Panc1 (cell line): ENCODE measurements at regions not wholly inside any gene's neighbourhood (a gene's known extent, or its start where the extent isn't known, plus 50 kb on each side); places are given as distances from the start of the nearest gene placed in this dataset.

Experiments used
- ATAC-seq: fragments of 200-7000 bp; cut with Tn5 transposase; 2 replicates; pipeline ENCODE4 v1.9.1; 2020; ENCODE audit warnings: mild to moderate bottlenecking, moderate library complexity
- BruUV-seq: library from RNA; stranded (reverse); fragments of 400-500 nt; replicated peaks from 2 replicates; lab custom pipeline; 2021; lab: Mats Ljungman, UMichigan
- CTCF ChIA-PET: fragments of 300-600 bp; sonication (Branson Sonifier 250); formaldehyde crosslinking; loops from one replicate; lab custom pipeline; 2022; ENCODE audit warnings: antibody characterized with exemption; lab: Charles Lee
- POLR2A ChIA-PET: fragments of 300-600 bp; sonication (Branson Sonifier 250); formaldehyde crosslinking; loops from one replicate; lab custom pipeline; 2022; ENCODE audit warnings: antibody characterized with exemption; lab: Charles Lee
- DNase-seq: peaks from one replicate; pipeline ENCODE4 v3.0.0-alpha.2; 2010; ENCODE audit warnings: low read depth, low spot score
- H3K27ac ChIP-seq: 2 replicates; pipeline ENCODE4 v1.5.1; 2011; ENCODE audit warnings: mild to moderate bottlenecking, low read length, inconsistent platforms
- H3K27me3 ChIP-seq: fragments of 200-500 bp; sonication (Bioruptor generic); 2 replicates; pipeline ENCODE4 v1.6.0; 2014; ENCODE audit warnings: low read length, inconsistent platforms; ENCODE audit not compliant: control insufficient read depth, insufficient read depth
- H3K36me3 ChIP-seq: fragments of 200-500 bp; sonication (Bioruptor generic); 2 replicates; pipeline ENCODE4 v1.5.1; 2014; ENCODE audit warnings: inconsistent platforms, mild to moderate bottlenecking, low read length, moderate library complexity; ENCODE audit not compliant: control insufficient read depth, insufficient read depth
- H3K4me1 ChIP-seq: 2 replicates; pipeline ENCODE4 v1.5.1; 2011; ENCODE audit warnings: inconsistent platforms, mild to moderate bottlenecking, low read length, moderate library complexity; ENCODE audit not compliant: control insufficient read depth, insufficient read depth
- H3K4me3 ChIP-seq, 2 experiments: 2 replicates each; pipeline ENCODE4 v1.5.1; 2011 to 2012; ENCODE audit warnings: low read depth in 2 of 2, low read length in 2 of 2, mild to moderate bottlenecking in 2 of 2, inconsistent platforms in 1 of 2, moderate library complexity in 1 of 2
- H3K9me3 ChIP-seq: fragments of 200-500 bp; sonication (Bioruptor generic); 2 replicates; pipeline ENCODE4 v1.5.1; 2014; ENCODE audit warnings: low read depth, mild to moderate bottlenecking, inconsistent platforms, low read length, moderate library complexity; ENCODE audit not compliant: control insufficient read depth, insufficient read depth
- POLR2AphosphoS5 ChIP-seq: IDR thresholded peaks from 2 replicates; pipeline ENCODE4 v1.6.1; 2012; ENCODE audit warnings: mild to moderate bottlenecking, low read depth, low read length, moderate library complexity
- SIN3A ChIP-seq: IDR thresholded peaks from 2 replicates; pipeline ENCODE4 v1.6.1; 2012; ENCODE audit warnings: low read depth, mild to moderate bottlenecking, low read length, moderate library complexity, borderline replicate concordance; ENCODE audit not compliant: insufficient read depth
- TCF7L2 ChIP-seq: IDR thresholded peaks from 2 replicates; pipeline ENCODE4 v1.6.1; 2011; ENCODE audit warnings: mild to moderate bottlenecking, low read depth, low read length, inconsistent platforms
- in situ Hi-C: cut with HindIII; loops from 2 replicates; pipeline ENCODE4 v1.10.0; 2016; ENCODE audit warnings: low sequenced_read_pairs, low pct_unique_long_range_greater_than_20kb
- intact Hi-C: fragments of 100-400 bp; cut with micrococcal nuclease; formaldehyde crosslinking; loops from one replicate; pipeline ENCODE4 v1.10.0; 2022; ENCODE audit not compliant: unreplicated experiment
- TF ChIP-seq, protein P1 (sequence below), 2 experiments: IDR thresholded peaks; 2 replicates each; pipeline ENCODE4 v1.6.1; 2011 to 2012; ENCODE audit warnings: low read depth in 2 of 2, control low read depth in 1 of 2, low read length in 1 of 2, mild to moderate bottlenecking in 1 of 2, moderate library complexity in 1 of 2; ENCODE audit not compliant: insufficient read depth in 1 of 2
- TF ChIP-seq, protein P2 (sequence below): fragments of 450-650 bp; IDR thresholded peaks from 2 replicates; pipeline ENCODE4 v1.5.1; 2017; ENCODE audit warnings: mild to moderate bottlenecking

DNA sequence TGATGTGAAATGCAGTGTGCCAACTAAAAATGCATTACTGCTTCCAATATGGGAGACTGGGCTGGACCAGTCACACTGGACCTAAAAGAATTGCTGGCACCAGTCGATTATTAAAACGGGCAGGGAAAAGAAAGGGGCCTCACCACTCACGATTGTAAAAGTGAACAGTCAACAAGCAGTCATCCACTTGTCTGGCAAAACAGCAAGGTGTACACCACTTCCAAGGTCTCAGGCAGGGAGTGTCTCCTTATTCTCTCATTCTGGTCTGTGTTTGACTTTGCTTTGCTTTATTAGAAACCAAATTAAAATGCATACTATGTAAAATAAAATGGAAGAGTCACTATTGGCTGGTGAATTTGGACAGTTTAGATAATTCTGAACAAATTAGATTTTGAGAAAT is 57.8 kb upstream of the TRPM3 start:
- Histone ChIP-seq H3K9me3 (no peaks in the 10 kb centered on the region), H3K36me3 (no peaks in the 10 kb centered on the region), H3K27ac (no peak overlapping the region), H3K4me3 (no peak overlapping the region), H3K4me1 (no peaks in the 10 kb centered on the region), H3K27me3 (no peaks in the 10 kb centered on the region)
- in situ Hi-C loops = no loop called here
- DNase-seq = no peak
- intact Hi-C loops = no loop called here
- BruUV-seq = no TSS peak
- TF ChIP-seq, protein P1, sequence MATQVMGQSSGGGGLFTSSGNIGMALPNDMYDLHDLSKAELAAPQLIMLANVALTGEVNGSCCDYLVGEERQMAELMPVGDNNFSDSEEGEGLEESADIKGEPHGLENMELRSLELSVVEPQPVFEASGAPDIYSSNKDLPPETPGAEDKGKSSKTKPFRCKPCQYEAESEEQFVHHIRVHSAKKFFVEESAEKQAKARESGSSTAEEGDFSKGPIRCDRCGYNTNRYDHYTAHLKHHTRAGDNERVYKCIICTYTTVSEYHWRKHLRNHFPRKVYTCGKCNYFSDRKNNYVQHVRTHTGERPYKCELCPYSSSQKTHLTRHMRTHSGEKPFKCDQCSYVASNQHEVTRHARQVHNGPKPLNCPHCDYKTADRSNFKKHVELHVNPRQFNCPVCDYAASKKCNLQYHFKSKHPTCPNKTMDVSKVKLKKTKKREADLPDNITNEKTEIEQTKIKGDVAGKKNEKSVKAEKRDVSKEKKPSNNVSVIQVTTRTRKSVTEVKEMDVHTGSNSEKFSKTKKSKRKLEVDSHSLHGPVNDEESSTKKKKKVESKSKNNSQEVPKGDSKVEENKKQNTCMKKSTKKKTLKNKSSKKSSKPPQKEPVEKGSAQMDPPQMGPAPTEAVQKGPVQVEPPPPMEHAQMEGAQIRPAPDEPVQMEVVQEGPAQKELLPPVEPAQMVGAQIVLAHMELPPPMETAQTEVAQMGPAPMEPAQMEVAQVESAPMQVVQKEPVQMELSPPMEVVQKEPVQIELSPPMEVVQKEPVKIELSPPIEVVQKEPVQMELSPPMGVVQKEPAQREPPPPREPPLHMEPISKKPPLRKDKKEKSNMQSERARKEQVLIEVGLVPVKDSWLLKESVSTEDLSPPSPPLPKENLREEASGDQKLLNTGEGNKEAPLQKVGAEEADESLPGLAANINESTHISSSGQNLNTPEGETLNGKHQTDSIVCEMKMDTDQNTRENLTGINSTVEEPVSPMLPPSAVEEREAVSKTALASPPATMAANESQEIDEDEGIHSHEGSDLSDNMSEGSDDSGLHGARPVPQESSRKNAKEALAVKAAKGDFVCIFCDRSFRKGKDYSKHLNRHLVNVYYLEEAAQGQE (IDR thresholded peaks at IDR 0.05; ENCODE audit: insufficient read depth in 1 of 2, low read depth in 2 of 2, low read length in 1 of 2) = no peak
- TF ChIP-seq POLR2AphosphoS5 (no peak), TCF7L2 (no peak), SIN3A (no peak)
- TF ChIP-seq, protein P2, sequence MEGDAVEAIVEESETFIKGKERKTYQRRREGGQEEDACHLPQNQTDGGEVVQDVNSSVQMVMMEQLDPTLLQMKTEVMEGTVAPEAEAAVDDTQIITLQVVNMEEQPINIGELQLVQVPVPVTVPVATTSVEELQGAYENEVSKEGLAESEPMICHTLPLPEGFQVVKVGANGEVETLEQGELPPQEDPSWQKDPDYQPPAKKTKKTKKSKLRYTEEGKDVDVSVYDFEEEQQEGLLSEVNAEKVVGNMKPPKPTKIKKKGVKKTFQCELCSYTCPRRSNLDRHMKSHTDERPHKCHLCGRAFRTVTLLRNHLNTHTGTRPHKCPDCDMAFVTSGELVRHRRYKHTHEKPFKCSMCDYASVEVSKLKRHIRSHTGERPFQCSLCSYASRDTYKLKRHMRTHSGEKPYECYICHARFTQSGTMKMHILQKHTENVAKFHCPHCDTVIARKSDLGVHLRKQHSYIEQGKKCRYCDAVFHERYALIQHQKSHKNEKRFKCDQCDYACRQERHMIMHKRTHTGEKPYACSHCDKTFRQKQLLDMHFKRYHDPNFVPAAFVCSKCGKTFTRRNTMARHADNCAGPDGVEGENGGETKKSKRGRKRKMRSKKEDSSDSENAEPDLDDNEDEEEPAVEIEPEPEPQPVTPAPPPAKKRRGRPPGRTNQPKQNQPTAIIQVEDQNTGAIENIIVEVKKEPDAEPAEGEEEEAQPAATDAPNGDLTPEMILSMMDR = no peak
- ATAC-seq = no peak
- POLR2A ChIA-PET = no interaction called here
- CTCF ChIA-PET = no interaction called here

DNA sequence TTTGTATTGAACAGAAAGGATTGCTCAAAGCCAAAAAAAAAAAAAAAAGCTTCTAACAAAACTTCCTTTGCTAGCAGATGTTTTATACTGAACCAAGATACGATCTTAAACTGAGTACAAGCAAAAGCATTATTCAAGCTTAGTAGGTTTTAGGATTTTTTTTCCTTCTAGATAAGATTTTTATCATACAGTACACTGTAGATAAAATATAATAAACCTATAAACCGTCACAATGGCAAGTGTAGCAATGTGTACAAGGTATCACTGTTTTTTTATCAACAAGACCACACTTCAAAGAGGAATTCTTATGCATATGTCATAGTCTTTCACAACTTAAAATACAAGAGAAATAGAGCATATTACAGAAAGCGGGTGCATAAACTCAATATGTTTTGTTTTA is 56.5 kb upstream of the TRPM3 start:
- ATAC-seq = no peak
- CTCF ChIA-PET = no interaction called here

More for the DNA sequence above, 56.5 kb upstream of the TRPM3 start:
- no peaks in the 10 kb centered on the region for H3K4me1 ChIP-seq
- in situ Hi-C loops (no loop called here), intact Hi-C loops (no loop called here)
- no peaks in the 10 kb centered on the region for H3K9me3 ChIP-seq
- no peaks in the 10 kb centered on the region for H3K36me3 ChIP-seq
- DNase-seq = no peak
- H3K27ac ChIP-seq = no peak overlapping the region
- POLR2A ChIA-PET = no interaction called here
- no peaks in the 10 kb centered on the region for H3K27me3 ChIP-seq
- no peak overlapping the region for H3K4me3 ChIP-seq
- BruUV-seq = no TSS peak
- TF ChIP-seq, protein P1 (IDR thresholded peaks at IDR 0.05; ENCODE audit: insufficient read depth in 1 of 2, low read depth in 2 of 2, low read length in 1 of 2) = no peak
- no peak for TF ChIP-seq TCF7L2
- TF ChIP-seq, protein P2 = no peak
- TF ChIP-seq POLR2AphosphoS5 = no peak
- TF ChIP-seq SIN3A = no peak
